Endothelial cell of umbilical vein (primary cell): ENCODE measurements at regions not wholly inside any gene's neighbourhood (a gene's known extent, or its start where the extent isn't known, plus 50 kb on each side); places are given as distances from the start of the nearest gene placed in this dataset.

ENCODE experiments used
- CTCF ChIP-seq, 2 donors: IDR thresholded peaks; 1 replicate in 1 of 2; 2 replicates in 1 of 2; pipeline ENCODE4 v1.5.1; 2011; ENCODE audit warnings: low read length in 2 of 2, mild to moderate bottlenecking in 2 of 2, moderate library complexity in 2 of 2, control low read depth in 1 of 2, inconsistent platforms in 1 of 2, low read depth in 1 of 2; ENCODE audit not compliant: insufficient read depth in 1 of 2; ENCODE audit errors: extremely low read depth in 1 of 2
- JUN ChIP-seq: IDR thresholded peaks from 2 replicates; pipeline ENCODE4 v1.6.1; 2011; ENCODE audit warnings: borderline replicate concordance, low read depth; ENCODE audit not compliant: insufficient read length, insufficient read depth
- MYC ChIP-seq: IDR thresholded peaks from one replicate; pipeline ENCODE4 v1.6.1; 2011; ENCODE audit warnings: mild to moderate bottlenecking, low read depth, low read length
- POLR2A ChIP-seq: IDR thresholded peaks from 2 replicates; pipeline ENCODE4 v1.6.1; 2012; ENCODE audit warnings: low read depth, mild to moderate bottlenecking, control low read depth, low read length
- POLR2AphosphoS5 ChIP-seq: IDR thresholded peaks from 2 replicates; pipeline ENCODE4 v1.6.1; 2012; ENCODE audit warnings: low read depth, mild to moderate bottlenecking, control low read depth, low read length, moderate library complexity; ENCODE audit not compliant: insufficient read depth

GRCh38 chr2:238744951-238745350, 102.9 kb upstream of the TWIST2 start:
- TF ChIP-seq POLR2A (no peak), JUN (no peak), MYC (no peak), POLR2AphosphoS5 (no peak), CTCF (IDR thresholded peaks at IDR 0.05; ENCODE audit: extremely low read depth in 1 of 2, insufficient read depth in 1 of 2, low read depth in 1 of 2, low read length in 2 of 2) (no peak)
